ENCODE measurements at regions not wholly inside any gene's neighbourhood (a gene's known extent, or its start where the extent isn't known, plus 50 kb on each side); places are given as distances from the start of the nearest gene placed in this dataset.

DNA sequence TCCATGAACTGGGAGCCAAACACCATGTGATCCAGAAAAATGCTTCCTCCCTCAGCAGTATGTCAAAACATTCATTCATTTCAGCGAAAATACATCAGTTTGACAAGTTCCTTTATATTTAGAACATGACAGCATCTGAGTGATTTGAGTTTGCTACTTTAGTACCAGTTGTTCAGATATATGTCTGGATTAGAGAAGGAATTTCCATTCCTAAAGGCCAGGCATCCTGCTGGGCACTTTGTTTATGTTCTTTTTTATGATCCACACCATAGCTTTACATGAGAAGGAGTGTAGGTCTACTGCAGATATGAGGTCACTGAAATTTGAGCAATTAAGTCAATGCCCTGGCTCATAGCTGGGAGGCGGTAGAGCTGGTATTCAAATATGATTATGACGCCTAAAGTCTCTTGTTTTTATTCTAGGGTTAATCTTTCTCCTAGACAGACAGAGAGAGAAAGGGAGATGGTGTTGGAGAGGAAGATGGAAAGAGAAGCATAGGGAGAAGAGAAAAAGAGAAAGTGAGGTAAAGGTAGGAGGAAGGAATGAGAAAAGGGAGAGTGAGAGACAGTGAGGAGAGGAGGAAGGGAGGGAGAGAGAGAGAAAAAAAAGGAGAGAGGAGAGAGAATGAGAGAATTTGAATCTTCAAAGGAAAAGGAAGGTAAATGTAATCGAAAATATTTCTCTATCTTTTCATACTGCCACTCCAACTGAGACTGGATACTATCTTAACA is 839.5 kb upstream of the FANCL start:
- no peaks in the 10 kb centered on the region for H3K9me3 ChIP-seq
- no peak for ATAC-seq (ENCODE audit: insufficient number of reproducible peaks, low FRiP score, low read depth)
- TF ChIP-seq, protein P1, sequence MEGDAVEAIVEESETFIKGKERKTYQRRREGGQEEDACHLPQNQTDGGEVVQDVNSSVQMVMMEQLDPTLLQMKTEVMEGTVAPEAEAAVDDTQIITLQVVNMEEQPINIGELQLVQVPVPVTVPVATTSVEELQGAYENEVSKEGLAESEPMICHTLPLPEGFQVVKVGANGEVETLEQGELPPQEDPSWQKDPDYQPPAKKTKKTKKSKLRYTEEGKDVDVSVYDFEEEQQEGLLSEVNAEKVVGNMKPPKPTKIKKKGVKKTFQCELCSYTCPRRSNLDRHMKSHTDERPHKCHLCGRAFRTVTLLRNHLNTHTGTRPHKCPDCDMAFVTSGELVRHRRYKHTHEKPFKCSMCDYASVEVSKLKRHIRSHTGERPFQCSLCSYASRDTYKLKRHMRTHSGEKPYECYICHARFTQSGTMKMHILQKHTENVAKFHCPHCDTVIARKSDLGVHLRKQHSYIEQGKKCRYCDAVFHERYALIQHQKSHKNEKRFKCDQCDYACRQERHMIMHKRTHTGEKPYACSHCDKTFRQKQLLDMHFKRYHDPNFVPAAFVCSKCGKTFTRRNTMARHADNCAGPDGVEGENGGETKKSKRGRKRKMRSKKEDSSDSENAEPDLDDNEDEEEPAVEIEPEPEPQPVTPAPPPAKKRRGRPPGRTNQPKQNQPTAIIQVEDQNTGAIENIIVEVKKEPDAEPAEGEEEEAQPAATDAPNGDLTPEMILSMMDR (IDR thresholded peaks at IDR 0.05): no peak

DNA sequence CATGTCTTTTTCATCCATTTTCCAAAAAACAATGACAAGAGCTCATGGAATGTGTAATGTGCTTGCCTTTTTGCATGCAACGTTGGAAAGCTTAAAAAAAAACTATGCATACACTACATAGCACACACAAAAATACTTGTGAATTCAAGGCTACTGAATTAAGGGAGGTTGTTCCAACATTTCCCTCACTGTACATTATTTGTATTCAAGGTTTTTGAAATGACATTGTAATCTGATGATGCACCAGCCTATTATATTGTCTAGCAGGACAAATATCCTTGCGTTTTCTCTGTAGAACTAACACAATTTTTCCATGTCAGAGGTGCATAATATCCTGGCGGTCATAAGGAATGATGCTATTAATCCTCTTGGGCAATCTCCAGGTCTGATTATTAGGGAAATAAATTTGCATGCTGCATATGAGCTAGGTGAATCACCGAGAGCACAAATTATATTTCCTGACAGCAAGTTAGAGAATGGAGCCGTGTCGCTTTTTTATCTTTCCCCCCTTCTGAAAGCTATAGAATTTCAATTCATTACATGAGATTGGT is 836.9 kb upstream of the FANCL start:
- Histone ChIP-seq H3K36me3 (no peaks in the 10 kb centered on the region), H3K9me3 (no peaks in the 10 kb centered on the region), H3K4me3 (no peak overlapping the region), H3K27me3 (replicated peaks; ENCODE audit: insufficient read depth) (no peaks in the 10 kb centered on the region), H3K27ac (no peak overlapping the region), H3K4me1 (ENCODE audit: control insufficient read depth in 1 of 2, low read depth in 2 of 2) (no peaks in the 10 kb centered on the region)
- DNase-seq (ENCODE audit: low spot score): no peak
- TF ChIP-seq, protein P1 (IDR thresholded peaks at IDR 0.05): no peak
- no peak for ATAC-seq (ENCODE audit: insufficient number of reproducible peaks, low FRiP score, low read depth)

More for the DNA sequence above, 839.5 kb upstream of the FANCL start:
- Histone ChIP-seq H3K4me1 (ENCODE audit: control insufficient read depth in 1 of 2, low read depth in 2 of 2) (no peaks in the 10 kb centered on the region), H3K4me3 (no peak overlapping the region), H3K27ac (no peak overlapping the region), H3K27me3 (replicated peaks; ENCODE audit: insufficient read depth) (no peaks in the 10 kb centered on the region), H3K36me3 (no peaks in the 10 kb centered on the region)
- no peak for DNase-seq (ENCODE audit: low spot score)

DNA sequence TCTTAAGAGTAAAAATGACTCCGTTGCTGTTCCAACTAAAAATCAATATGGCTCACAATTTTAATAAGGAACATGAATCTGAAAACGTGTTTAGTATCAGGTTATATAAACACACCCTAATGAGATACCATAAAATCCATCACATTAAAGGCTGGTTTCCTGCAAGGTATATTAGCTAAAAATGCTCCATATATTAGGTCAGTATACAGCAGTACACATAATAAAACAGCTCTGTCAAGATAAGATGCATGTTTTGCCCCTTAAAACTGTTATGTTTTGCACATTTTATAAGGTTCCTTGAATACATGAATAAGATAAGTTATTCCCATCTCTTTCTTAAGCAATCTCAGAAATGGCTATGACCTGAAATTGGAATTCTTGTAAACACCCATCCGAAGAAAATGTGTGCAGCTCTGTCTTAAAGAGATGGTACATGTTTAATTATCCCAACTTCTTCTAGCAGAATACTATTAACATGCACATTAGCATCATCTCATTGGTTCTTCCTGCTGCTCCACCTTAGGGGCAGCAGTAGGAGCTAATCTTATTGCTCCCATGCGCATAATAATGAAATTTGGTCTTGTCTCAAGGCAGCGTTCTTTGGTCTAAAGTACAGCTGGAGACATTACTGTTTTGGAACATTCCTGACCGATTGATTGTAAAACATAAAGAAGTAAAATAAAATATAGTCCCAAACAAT is 836.1 kb upstream of the FANCL start:
- TF ChIP-seq, protein P1 (IDR thresholded peaks at IDR 0.05): no peak
- Histone ChIP-seq H3K27ac (no peak overlapping the region), H3K4me1 (ENCODE audit: control insufficient read depth in 1 of 2, low read depth in 2 of 2) (no peaks in the 10 kb centered on the region), H3K27me3 (replicated peaks; ENCODE audit: insufficient read depth) (no peaks in the 10 kb centered on the region), H3K4me3 (no peak overlapping the region), H3K36me3 (no peaks in the 10 kb centered on the region), H3K9me3 (no peaks in the 10 kb centered on the region)
- ATAC-seq (ENCODE audit: insufficient number of reproducible peaks, low FRiP score, low read depth) (no peak), DNase-seq (ENCODE audit: low spot score) (no peak)

DNA sequence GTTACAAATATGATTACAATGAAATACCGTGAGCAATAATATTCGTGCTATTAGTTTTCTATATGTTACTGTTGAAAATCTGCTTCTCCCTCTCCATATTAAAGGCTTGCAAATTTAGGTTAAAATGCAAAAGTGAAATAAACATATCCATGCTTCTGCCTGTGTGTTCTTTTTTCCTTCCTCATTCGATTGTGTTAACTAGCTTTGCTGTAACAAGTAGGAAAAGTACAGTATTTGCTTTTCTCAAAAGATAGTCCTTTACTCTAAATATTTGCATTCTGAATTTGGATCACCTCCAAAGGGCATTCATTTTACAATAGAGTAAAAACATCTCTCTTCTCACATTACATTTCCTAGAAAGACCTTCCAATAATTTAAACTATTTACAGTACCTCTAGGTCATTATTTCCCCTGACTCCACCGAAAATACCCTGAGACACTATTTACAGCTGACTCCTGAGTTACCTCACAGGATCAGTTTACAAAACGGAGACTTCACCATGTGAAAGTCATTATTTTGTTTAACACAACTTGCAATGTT is 835.0 kb upstream of the FANCL start:
- H3K27ac ChIP-seq: no peak overlapping the region

More for the DNA sequence above, 835.0 kb upstream of the FANCL start:
- Histone ChIP-seq H3K9me3 (no peaks in the 10 kb centered on the region), H3K4me1 (ENCODE audit: control insufficient read depth in 1 of 2, low read depth in 2 of 2) (no peaks in the 10 kb centered on the region), H3K27me3 (replicated peaks; ENCODE audit: insufficient read depth) (no peaks in the 10 kb centered on the region), H3K4me3 (no peak overlapping the region), H3K36me3 (no peaks in the 10 kb centered on the region)
- no peak for ATAC-seq (ENCODE audit: insufficient number of reproducible peaks, low FRiP score, low read depth)
- TF ChIP-seq, protein P1 (IDR thresholded peaks at IDR 0.05): no peak
- no peak for DNase-seq (ENCODE audit: low spot score)
